Kidney epithelial cell (primary cell): ENCODE measurements at regions not wholly inside any gene's neighbourhood (a gene's known extent, or its start where the extent isn't known, plus 50 kb on each side); places are given as distances from the start of the nearest gene placed in this dataset.

ENCODE experiments used
- DNase-seq: peaks from one replicate; pipeline ENCODE4 v3.0.0-alpha.2; 2010; ENCODE audit warnings: low read depth
- H3K27me3 ChIP-seq: 2 replicates; pipeline ENCODE4 v1.6.0; 2011; ENCODE audit warnings: low read length; ENCODE audit not compliant: control insufficient read depth, insufficient read depth
- H3K36me3 ChIP-seq: 2 replicates; pipeline ENCODE4 v1.5.1; 2011; ENCODE audit warnings: low read length; ENCODE audit not compliant: control insufficient read depth, insufficient read depth
- H3K4me3 ChIP-seq: 2 replicates; pipeline ENCODE4 v1.5.1; 2011; ENCODE audit warnings: low read depth, mild to moderate bottlenecking, control low read depth, low read length
- CTCF ChIP-seq: IDR thresholded peaks from 2 replicates; pipeline ENCODE4 v1.5.1; 2011; ENCODE audit warnings: mild to moderate bottlenecking, moderate library complexity, low read length, control low read depth, inconsistent platforms; ENCODE audit not compliant: insufficient read depth, poor library complexity, severe bottlenecking

GRCh38 chr15:47511261-47511660 is 206.0 kb upstream of the SEMA6D start:
- Histone ChIP-seq H3K27me3 (no peaks in the 10 kb centered on the region), H3K4me3 (no peak overlapping the region), H3K36me3 (no peaks in the 10 kb centered on the region)
- no peak for TF ChIP-seq CTCF
- no peak for DNase-seq

- Histone ChIP-seq H3K36me3 (no peaks in the 10 kb centered on the region), H3K27me3 (no peaks in the 10 kb centered on the region), H3K4me3 (no peak overlapping the region)
- DNase-seq = no peak
- no peak for TF ChIP-seq CTCF
Measured at GRCh38 chr15:47513471-47513870, 203.8 kb upstream of the SEMA6D start.

GRCh38 chr15:47514200-47514652 is 203.1 kb upstream of the SEMA6D start:
- H3K4me3 ChIP-seq = no peak overlapping the region
- no peaks in the 10 kb centered on the region for H3K36me3 ChIP-seq
- DNase-seq = no peak
- H3K27me3 ChIP-seq = no peaks in the 10 kb centered on the region
- no peak for TF ChIP-seq CTCF

- no peak overlapping the region for H3K4me3 ChIP-seq
- DNase-seq = no peak
- H3K27me3 ChIP-seq = no peaks in the 10 kb centered on the region
- H3K36me3 ChIP-seq = no peaks in the 10 kb centered on the region
- no peak for TF ChIP-seq CTCF
Measured at GRCh38 chr15:47516558-47516957, 200.7 kb upstream of the SEMA6D start.

- Histone ChIP-seq H3K4me3 (no peak overlapping the region), H3K27me3 (no peaks in the 10 kb centered on the region), H3K36me3 (no peaks in the 10 kb centered on the region)
- TF ChIP-seq CTCF = no peak
- no peak for DNase-seq
Measured at GRCh38 chr15:47516972-47517371, 200.3 kb upstream of the SEMA6D start.

- TF ChIP-seq CTCF = no peak
- DNase-seq = no peak
- Histone ChIP-seq H3K36me3 (no peaks in the 10 kb centered on the region), H3K4me3 (no peak overlapping the region), H3K27me3 (no peaks in the 10 kb centered on the region)
Measured at GRCh38 chr15:47517737-47518136, 199.6 kb upstream of the SEMA6D start.
